ENCODE measurements at regions not wholly inside any gene's neighbourhood (a gene's known extent, or its start where the extent isn't known, plus 50 kb on each side); places are given as distances from the start of the nearest gene placed in this dataset.

DNA sequence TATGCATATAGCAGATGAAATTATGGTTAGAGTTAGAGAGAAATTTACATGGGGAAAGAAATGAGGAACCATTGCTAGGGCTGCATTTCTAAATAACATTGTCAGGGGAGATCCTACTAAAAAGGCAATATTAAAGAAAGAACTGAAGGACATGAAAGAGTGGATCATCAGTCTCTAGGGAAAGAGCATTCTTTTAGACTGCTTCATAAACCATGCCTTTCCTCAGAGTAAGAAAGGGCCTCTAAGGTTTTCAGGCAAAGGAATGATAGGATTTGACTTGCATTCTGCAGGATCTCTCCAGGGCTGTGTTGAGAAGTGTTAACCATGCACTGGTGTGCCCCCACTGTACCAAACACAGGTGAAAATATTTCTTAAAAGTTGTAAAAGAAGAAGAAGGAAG, 385.4 kb upstream of the MAD2L1 start:
- Mint-ChIP-seq H3K27ac (ENCODE audit: unreplicated experiment) (no peak overlapping the region), H3K36me3 (ENCODE audit: low read depth) (no peaks in the 10 kb centered on the region), H3K27me3 (ENCODE audit: low read depth) (no peaks in the 10 kb centered on the region), H3K4me3 (no peak overlapping the region), H3K9me3 (no peaks in the 10 kb centered on the region), H3K4me1 (peaks cover 7% of the 10 kb centered on the region)
- TF ChIP-seq, protein P1, sequence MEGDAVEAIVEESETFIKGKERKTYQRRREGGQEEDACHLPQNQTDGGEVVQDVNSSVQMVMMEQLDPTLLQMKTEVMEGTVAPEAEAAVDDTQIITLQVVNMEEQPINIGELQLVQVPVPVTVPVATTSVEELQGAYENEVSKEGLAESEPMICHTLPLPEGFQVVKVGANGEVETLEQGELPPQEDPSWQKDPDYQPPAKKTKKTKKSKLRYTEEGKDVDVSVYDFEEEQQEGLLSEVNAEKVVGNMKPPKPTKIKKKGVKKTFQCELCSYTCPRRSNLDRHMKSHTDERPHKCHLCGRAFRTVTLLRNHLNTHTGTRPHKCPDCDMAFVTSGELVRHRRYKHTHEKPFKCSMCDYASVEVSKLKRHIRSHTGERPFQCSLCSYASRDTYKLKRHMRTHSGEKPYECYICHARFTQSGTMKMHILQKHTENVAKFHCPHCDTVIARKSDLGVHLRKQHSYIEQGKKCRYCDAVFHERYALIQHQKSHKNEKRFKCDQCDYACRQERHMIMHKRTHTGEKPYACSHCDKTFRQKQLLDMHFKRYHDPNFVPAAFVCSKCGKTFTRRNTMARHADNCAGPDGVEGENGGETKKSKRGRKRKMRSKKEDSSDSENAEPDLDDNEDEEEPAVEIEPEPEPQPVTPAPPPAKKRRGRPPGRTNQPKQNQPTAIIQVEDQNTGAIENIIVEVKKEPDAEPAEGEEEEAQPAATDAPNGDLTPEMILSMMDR (conservative IDR thresholded peaks at IDR 0.05) = no peak
- DNase-seq (ENCODE audit: low read depth, low spot score) = no peak

GRCh38 chr4:120447774-120448173, 381.1 kb upstream of the MAD2L1 start:
- H3K36me3 Mint-ChIP-seq (ENCODE audit: low read depth) = no peaks in the 10 kb centered on the region
- no peaks in the 10 kb centered on the region for H3K4me1 Mint-ChIP-seq
- TF ChIP-seq, protein P1 (conservative IDR thresholded peaks at IDR 0.05) = no peak

DNA sequence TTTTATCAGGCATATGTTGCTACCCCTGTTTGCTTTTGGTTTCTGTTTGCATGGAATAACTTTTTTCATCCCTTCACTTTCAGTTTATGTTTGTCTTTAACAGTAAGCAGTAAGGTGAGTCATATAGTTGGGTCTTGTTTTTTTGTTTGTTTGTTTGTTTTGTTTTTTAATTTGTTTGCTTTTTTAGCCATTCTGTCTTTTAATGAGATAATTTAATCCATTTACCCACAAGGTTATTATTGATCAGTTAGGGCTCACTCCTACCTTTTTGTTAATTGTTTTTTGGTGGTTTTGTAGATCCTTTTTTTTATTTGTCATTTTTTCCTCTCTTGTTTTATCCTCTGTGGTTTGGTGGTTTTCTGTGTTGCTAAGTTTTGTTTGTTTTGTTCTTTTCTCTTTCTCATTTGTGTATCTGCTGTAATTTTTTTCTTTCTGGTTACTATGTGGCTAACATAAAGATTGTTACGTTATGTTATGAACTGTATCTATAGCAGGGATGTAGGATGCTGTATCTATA, 379.5 kb upstream of the MAD2L1 start:
- H3K4me3 Mint-ChIP-seq = no peak overlapping the region
- H3K36me3 Mint-ChIP-seq (ENCODE audit: low read depth) = no peaks in the 10 kb centered on the region
- no peak overlapping the region for H3K27ac Mint-ChIP-seq (ENCODE audit: unreplicated experiment)
- TF ChIP-seq, protein P1 (conservative IDR thresholded peaks at IDR 0.05) = no peak
- no peaks in the 10 kb centered on the region for H3K4me1 Mint-ChIP-seq
- no peaks in the 10 kb centered on the region for H3K27me3 Mint-ChIP-seq (ENCODE audit: low read depth)
- no peak for DNase-seq (ENCODE audit: low read depth, low spot score)
- H3K9me3 Mint-ChIP-seq = no peaks in the 10 kb centered on the region

More at GRCh38 chr4:120447774-120448173, 381.1 kb upstream of the MAD2L1 start:
- Mint-ChIP-seq H3K27ac (ENCODE audit: unreplicated experiment) (no peak overlapping the region), H3K9me3 (no peaks in the 10 kb centered on the region), H3K4me3 (no peak overlapping the region), H3K27me3 (ENCODE audit: low read depth) (no peaks in the 10 kb centered on the region)
- no peak for DNase-seq (ENCODE audit: low read depth, low spot score)

- no peaks in the 10 kb centered on the region for H3K36me3 Mint-ChIP-seq (ENCODE audit: low read depth)
- no peaks in the 10 kb centered on the region for H3K27me3 Mint-ChIP-seq (ENCODE audit: low read depth)
- no peak overlapping the region for H3K4me3 Mint-ChIP-seq
- TF ChIP-seq, protein P1 (conservative IDR thresholded peaks at IDR 0.05) = no peak
- no peak overlapping the region for H3K27ac Mint-ChIP-seq (ENCODE audit: unreplicated experiment)
- DNase-seq (ENCODE audit: low read depth, low spot score) = no peak
- H3K9me3 Mint-ChIP-seq = no peaks in the 10 kb centered on the region
- H3K4me1 Mint-ChIP-seq = no peaks in the 10 kb centered on the region
Measured at GRCh38 chr4:120445186-120445585, 378.5 kb upstream of the MAD2L1 start.

- no peaks in the 10 kb centered on the region for H3K27me3 Mint-ChIP-seq (ENCODE audit: low read depth)
Measured at GRCh38 chr4:120443116-120443515, 376.5 kb upstream of the MAD2L1 start.

More at GRCh38 chr4:120443116-120443515, 376.5 kb upstream of the MAD2L1 start:
- Mint-ChIP-seq H3K4me1 (no peaks in the 10 kb centered on the region), H3K4me3 (no peak overlapping the region), H3K36me3 (ENCODE audit: low read depth) (no peaks in the 10 kb centered on the region), H3K27ac (ENCODE audit: unreplicated experiment) (no peak overlapping the region), H3K9me3 (no peaks in the 10 kb centered on the region)
- no peak for DNase-seq (ENCODE audit: low read depth, low spot score)
- TF ChIP-seq, protein P1 (conservative IDR thresholded peaks at IDR 0.05) = no peak

Data from neural crest cell (in vitro differentiated cells).